DOHH2 (cell line): ENCODE measurements at regions not wholly inside any gene's neighbourhood (a gene's known extent, or its start where the extent isn't known, plus 50 kb on each side); places are given as distances from the start of the nearest gene placed in this dataset.

Source experiments
- H3F3A ChIP-seq: fragments of 200-600 bp; sonication (generic), shearing (Covaris generic); 2 replicates; pipeline ENCODE4 v1.6.0; 2016; ENCODE audit warnings: antibody characterized with exemption, mild to moderate bottlenecking; ENCODE audit not compliant: control insufficient read depth, insufficient read depth
- H3K27ac ChIP-seq: fragments of 200-600 bp; sonication (generic); 2 replicates; pipeline ENCODE4 v1.5.1; 2014; ENCODE audit warnings: low read depth, mild to moderate bottlenecking, low read length, moderate library complexity
- H3K27me3 ChIP-seq: fragments of 200-600 bp; sonication (generic); 2 replicates; pipeline ENCODE4 v1.6.1; 2014; ENCODE audit warnings: mild to moderate bottlenecking, low read length, mixed read lengths; ENCODE audit not compliant: control insufficient read depth
- H3K36me3 ChIP-seq: fragments of 200-600 bp; sonication (generic); 2 replicates; pipeline ENCODE4 v1.6.1; 2014; ENCODE audit warnings: mild to moderate bottlenecking, low read length, moderate library complexity, mixed read lengths; ENCODE audit not compliant: control insufficient read depth
- H3K4me1 ChIP-seq: fragments of 200-600 bp; sonication (generic); 2 replicates; pipeline ENCODE4 v1.6.1; 2014; ENCODE audit warnings: mild to moderate bottlenecking, low read length, mixed read lengths; ENCODE audit not compliant: control insufficient read depth
- H3K4me2 ChIP-seq: fragments of 200-600 bp; sonication (generic); 2 replicates; pipeline ENCODE4 v1.6.0; 2014; ENCODE audit warnings: mild to moderate bottlenecking, low read length, moderate library complexity
- H3K4me3 ChIP-seq: fragments of 200-600 bp; sonication (generic); 2 replicates; pipeline ENCODE4 v1.5.1; 2014; ENCODE audit warnings: mild to moderate bottlenecking, low read length, mixed read lengths
- H3K79me2 ChIP-seq: fragments of 200-600 bp; sonication (generic); 2 replicates; pipeline ENCODE4 v1.6.1; 2014; ENCODE audit warnings: mild to moderate bottlenecking, low read length, mixed read lengths; ENCODE audit not compliant: control insufficient read depth
- H3K9me2 ChIP-seq: fragments of 200-600 bp; sonication (generic); replicated peaks from 2 replicates; pipeline ENCODE4 v1.6.1; 2014; ENCODE audit warnings: mild to moderate bottlenecking, low read length, mixed read lengths; ENCODE audit not compliant: control insufficient read depth
- H3K9me3 ChIP-seq: fragments of 200-600 bp; sonication (generic); 2 replicates; pipeline ENCODE4 v1.6.1; 2014; ENCODE audit warnings: antibody characterized with exemption, low read length, mixed read lengths; ENCODE audit not compliant: control insufficient read depth, insufficient read depth
- H4K20me1 ChIP-seq: fragments of 200-600 bp; sonication (generic); 2 replicates; pipeline ENCODE4 v1.6.0; 2014; ENCODE audit warnings: low read depth, mild to moderate bottlenecking, antibody characterized with exemption, low read length, moderate library complexity; ENCODE audit not compliant: control insufficient read depth, insufficient read depth
- CTCF ChIP-seq: fragments of 200-600 bp; sonication (generic); IDR thresholded peaks from one replicate; pipeline ENCODE4 v1.5.1; 2014; ENCODE audit warnings: antibody characterized with exemption, mild to moderate bottlenecking, low read depth, low read length; ENCODE audit not compliant: poor library complexity, severe bottlenecking
- EZH2phosphoT487 ChIP-seq: fragments of 200-600 bp; sonication (generic); IDR thresholded peaks from 2 replicates; pipeline ENCODE4 v1.6.1; 2017; ENCODE audit warnings: borderline replicate concordance, mild to moderate bottlenecking, antibody characterized with exemption, low read length, moderate library complexity, mixed read lengths

- H3K27me3 ChIP-seq: no peaks in the 10 kb centered on the region
- H3K9me3 ChIP-seq: peaks cover 7% of the 10 kb centered on the region; the same call in 1 of the 2 replicates
- TF ChIP-seq CTCF: no peak
- no peaks in the 10 kb centered on the region for H3K9me2 ChIP-seq
- no peaks in the 10 kb centered on the region; the same call in 1 of the 2 replicates for H3F3A ChIP-seq
- no peak overlapping the region for H3K4me2 ChIP-seq
- H3K4me1 ChIP-seq: peaks cover 8% of the 10 kb centered on the region
- H3K79me2 ChIP-seq: no peaks in the 10 kb centered on the region
- H3K36me3 ChIP-seq: no peaks in the 10 kb centered on the region; the same call in 1 of the 2 replicates
- H4K20me1 ChIP-seq: no peaks in the 10 kb centered on the region
- H3K27ac ChIP-seq: no peak overlapping the region
- no peak overlapping the region for H3K4me3 ChIP-seq
Observed at GRCh38 chr2:104118889-104119288, 735.0 kb upstream of the POU3F3 start.

- H3K27me3 ChIP-seq: no peaks in the 10 kb centered on the region
Observed at GRCh38 chr2:104120171-104120570, 733.7 kb upstream of the POU3F3 start.

GRCh38 chr2:104125096-104125495 lies 728.8 kb upstream of the POU3F3 start:
- TF ChIP-seq EZH2phosphoT487 (no peak), CTCF (no peak)
- Histone ChIP-seq H3K9me3 (peaks cover 9% of the 10 kb centered on the region; the same call in 1 of the 2 replicates), H3K4me2 (no peak overlapping the region), H3K27ac (no peak overlapping the region), H3K36me3 (no peaks in the 10 kb centered on the region), H4K20me1 (no peaks in the 10 kb centered on the region), H3F3A (no peaks in the 10 kb centered on the region), H3K9me2 (no peaks in the 10 kb centered on the region), H3K4me1 (peaks cover 4% of the 10 kb centered on the region), H3K27me3 (no peaks in the 10 kb centered on the region), H3K79me2 (no peaks in the 10 kb centered on the region), H3K4me3 (no peak overlapping the region)

More at GRCh38 chr2:104120171-104120570, 733.7 kb upstream of the POU3F3 start:
- H4K20me1 ChIP-seq: no peaks in the 10 kb centered on the region
- H3K36me3 ChIP-seq: no peaks in the 10 kb centered on the region; the same call in 1 of the 2 replicates
- peaks cover 7% of the 10 kb centered on the region; the same call in 1 of the 2 replicates for H3K9me3 ChIP-seq
- TF ChIP-seq EZH2phosphoT487 (no peak), CTCF (no peak)
- H3K27ac ChIP-seq: no peak overlapping the region
- H3K9me2 ChIP-seq: no peaks in the 10 kb centered on the region
- H3F3A ChIP-seq: no peaks in the 10 kb centered on the region; the same call in 1 of the 2 replicates
- H3K79me2 ChIP-seq: no peaks in the 10 kb centered on the region
- peaks cover 8% of the 10 kb centered on the region for H3K4me1 ChIP-seq
- no peak overlapping the region for H3K4me3 ChIP-seq
- no peak overlapping the region for H3K4me2 ChIP-seq
